NCI-H1930 (cell line): ENCODE measurements at regions not wholly inside any gene's neighbourhood (a gene's known extent, or its start where the extent isn't known, plus 50 kb on each side); places are given as distances from the start of the nearest gene placed in this dataset.

ENCODE experiments used
- DNase-seq, 2 experiments: peaks; one replicate each; lab custom pipeline; 2025; lab: John Stamatoyannopoulos, UW

DNA sequence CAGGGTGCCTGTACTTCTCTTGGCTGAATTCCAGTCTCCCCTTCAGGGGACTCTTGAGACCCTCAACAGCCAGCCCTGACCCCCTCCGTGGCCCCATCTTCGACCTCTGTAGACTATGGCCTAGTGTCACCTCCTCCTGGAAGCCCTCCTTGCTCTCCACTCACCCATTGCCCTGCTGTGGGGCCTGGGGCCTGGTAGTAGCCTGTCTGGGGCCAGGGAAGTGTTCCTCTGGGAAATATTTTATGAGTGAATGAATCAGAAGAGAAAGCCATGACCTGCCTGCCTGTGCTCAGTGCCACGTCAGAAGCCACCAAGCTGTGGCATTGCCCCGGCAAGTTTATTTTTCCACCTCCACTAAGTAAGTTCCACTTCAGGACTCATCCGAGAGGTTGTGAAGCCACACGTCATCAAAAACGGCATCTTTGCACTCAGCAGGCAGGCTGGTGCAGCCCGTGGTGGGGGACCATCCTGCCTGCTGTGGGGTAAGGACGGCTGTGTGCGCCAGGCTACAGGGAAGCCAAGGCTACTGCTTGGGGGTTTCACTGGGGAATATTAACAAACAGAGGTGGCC, 59.6 kb upstream of the PPARA start:
- no peak for DNase-seq

DNA sequence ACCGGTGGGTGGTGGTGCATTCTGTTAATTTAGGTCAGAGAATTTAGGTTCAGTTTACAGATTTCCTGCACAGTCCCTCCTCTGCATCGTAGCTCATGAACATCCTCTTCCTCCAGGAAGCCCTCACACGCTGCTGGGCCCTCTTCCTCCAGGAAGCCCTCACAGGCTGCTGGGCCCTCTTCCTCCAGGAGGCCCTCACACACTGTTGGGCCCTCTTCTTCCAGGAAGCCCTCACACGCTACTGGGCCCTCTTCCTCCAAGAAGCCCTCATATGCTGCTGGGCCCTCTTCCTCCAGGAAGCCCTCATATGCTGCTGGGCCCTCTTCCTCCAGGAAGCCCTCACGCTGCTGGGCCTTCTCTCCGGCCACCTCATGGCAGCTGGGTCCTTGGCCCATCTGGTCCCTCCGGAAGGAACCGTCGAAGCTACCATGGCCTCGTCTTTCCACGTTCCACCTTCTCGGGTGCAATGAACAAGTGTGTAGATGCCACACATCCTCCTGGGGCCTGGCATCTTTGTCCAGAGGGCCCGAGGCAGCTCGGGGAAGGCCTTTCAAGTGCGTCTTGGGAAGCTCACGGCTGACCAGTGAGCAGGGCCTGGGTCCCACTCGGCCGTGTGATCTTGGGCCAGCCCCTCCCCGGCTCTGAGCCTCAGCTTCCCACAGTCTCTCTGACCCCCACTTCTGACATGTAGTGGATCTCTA, 58.9 kb upstream of the PPARA start:
- DNase-seq: no peak

DNA sequence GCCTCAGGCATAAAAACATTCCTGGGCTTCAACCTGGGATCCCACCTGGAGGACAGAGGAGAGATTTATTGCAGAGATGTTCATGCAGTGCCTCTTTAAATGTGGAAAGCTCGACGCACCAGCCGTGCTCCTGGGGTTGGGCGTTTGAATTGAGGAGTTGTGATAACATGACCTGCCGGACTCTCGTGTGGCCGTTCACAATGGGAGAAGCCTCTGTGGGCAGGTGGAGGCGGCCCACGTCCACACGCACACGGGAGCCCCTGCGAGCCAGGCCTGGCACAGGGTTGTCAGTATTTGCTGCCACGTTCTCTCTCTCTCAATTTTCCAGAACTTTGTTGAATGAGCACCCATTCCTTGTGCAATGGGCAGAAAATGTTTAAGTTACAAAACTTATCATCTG, 58.3 kb upstream of the PPARA start:
- no peak for DNase-seq

DNA sequence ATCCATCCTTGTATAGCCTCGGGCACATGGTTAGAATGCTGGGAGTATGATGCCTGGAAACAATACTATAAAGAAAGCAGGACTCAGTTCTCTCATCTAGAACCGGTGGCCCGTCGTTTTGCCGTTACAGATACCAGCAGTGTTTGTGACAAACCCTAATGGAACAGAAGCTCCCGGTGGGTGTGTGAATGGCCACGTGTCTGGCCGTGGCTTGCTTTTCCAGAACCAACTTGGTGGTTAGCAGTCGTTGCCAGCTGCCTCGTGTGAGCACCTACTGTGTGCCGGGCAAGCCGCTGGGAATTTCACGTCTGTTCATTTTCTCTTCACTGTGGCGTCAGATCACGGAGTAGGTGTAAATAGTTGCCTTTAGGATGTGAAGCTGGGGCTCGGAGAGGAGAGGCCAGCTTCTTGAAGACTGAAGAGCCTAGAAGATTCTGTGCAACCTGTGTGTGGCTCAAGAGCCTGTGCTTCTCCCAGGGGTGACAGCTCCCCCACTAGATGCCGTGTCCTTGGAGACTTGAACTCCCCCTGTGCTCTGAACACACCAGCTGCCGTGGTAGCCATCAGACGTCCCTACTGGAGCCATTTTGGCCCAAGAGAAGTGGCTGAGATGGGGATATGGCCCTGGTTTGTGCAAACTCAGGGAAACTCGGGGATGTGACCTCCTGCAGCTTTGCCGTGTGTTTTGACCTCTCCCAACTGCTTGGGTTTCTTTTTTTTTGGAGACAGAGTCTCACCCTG, 57.5 kb upstream of the PPARA start:
- DNase-seq: no peak

DNA sequence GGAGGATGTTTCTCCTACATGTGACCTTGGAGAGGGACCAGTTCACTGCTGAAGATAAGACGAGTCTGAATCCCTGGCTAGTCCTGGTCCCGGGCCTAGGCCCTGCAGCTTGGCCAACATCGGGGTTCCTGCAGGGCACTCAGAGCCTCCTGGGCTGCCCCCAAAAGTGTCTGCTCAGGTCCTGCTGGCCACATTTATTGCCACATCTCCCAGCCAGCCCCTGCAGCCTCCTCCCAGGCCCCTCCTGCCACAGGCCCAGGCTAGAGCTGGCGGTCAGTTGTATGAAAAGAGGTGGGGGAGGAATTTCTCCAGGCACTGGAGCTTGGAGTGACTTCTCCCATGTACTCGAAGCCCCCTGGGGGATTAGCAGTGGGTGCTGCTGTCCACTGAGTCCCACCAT, 56.5 kb upstream of the PPARA start:
- no peak for DNase-seq

DNA sequence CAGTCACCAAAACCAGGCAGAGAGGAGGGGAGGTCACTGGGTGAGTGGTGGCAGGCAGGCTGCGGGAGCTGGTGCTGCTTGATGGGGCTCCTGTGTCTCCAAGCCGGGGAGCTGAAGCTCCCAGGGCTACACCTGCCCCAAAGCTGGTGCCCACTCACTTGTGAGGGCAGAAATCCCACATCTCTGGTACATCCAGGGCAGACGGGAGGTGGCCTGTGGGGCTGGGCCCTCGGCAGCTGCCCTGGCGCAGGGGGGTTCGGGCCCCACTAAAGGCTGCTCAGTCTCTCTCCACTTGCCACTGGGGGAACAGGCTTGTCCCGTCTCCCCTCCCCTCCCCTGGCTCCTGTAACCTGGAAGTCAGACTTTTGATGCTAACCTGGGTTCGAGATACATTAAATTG, 55.6 kb upstream of the PPARA start:
- DNase-seq: no peak

DNA sequence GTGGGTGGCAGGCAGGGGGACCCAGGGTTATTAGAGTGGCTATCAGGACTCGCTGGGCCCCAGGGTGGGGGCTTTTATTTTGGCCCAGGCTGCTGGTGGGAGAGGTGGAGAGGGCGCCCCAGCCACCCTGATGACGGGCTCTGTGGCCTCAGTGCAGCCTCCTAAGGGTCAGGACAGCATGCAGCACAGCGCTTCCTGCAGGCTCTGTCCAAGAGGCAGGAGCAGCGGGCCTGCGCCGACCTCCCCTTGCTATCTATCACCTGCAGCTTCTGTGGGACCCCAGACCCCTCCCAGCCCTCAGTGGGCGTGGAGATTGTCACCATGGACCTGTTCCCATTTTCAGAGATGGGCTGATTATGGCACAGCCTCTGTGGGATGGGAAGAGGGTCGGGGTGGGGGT, 54.3 kb upstream of the PPARA start:
- no peak for DNase-seq

DNA sequence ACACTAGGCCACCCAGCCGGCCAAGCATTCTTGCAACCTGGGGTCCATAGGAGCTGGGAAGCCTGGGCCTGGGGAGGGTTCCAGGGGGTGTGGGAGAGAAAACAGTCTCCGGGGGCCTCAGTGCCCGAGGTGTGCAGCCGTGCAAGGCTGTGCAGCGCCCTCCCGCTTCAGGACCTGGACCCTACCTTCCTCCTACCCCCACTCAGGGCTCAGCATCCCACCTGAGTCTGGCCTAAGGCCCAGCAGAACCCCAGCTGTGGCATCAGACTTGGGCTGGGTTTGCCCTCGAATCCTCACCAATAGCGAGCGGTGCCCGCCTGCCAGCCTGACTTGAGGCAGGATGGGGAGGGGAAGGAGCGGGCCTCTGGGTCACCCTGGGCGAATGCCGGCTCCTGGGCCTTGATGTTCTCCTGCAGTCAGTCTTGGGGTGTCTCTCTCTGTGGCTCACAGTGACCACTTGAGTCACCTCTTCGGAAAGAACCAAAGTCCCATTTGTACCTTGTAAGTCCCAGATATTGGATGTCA, 53.6 kb upstream of the PPARA start:
- no peak for DNase-seq

DNA sequence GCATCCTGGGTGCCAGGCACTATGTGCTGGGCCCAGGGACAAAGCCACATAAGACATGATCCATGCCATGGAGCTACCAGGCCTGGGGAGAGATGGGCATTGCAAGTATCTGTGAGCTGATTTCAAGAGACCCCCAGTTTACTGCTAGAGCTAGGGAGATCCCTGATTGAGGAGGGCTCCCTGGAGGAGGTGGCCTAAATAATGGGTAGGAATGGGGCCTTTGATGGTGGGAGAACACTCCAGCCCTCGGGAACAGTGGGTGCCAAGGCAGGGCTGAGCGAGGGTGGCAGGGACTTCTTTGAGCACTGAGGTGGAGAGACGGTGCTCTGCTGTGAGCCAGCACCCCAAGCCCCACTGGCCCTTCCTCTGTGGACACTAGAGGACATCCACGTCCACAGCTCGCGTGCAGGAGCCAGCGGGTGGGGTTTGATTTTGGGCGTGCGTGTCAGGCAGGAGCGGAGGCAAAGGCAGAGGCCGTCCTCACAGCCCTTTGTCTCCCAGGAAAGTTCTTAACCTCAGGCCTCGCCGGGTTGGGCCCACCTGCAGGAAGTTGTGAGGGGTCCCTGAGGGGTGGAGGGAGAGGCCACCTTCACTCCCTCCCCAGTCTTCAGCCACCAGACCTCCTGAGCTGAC, 52.9 kb upstream of the PPARA start:
- DNase-seq: no peak

DNA sequence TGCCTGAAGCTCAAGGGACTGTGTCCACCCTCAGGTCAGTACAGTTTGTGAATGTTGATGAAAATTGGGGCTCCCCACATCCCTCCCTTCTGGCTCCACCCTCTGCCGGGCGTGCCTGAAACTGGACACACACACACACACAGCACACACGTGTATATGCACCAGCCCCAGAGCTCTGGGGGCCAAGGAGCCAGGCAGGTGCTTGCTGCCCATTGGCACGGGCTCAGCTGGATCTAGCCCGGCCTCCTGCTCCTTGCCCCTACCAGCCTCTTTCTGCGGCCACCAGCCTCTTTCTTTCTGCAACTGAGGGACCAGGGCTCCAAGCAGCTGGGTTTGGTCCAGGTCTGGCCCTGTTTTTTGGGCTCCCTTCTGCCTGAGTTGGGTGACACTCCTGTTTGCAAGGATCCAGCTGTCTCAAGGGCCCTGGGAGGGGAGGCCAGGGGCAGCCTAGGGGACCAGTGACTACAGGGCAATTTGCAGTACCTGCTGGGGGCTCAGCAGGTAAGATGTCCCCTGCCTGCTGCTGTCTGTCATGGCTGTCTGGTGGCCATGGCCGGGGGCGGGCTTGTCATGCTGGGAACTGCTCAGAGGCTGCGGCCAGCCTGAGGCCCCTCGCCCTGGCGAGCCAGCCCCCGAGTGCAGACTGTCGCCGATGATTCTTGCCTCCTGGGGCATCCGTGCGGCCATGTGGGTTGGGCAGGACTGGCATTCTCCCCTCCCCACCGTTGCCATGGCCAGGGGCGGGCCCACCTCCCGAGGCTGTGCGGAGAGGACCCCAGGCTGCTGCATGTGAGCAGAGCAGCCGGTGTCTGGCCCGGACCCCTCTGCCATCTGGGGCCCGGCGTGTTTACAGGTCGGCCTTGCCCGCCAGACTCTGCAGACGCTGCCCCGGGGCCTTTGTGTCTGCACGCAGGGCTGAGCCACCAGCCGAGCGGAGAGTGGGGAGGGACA, 51.5 kb upstream of the PPARA start:
- DNase-seq: no peak

DNA sequence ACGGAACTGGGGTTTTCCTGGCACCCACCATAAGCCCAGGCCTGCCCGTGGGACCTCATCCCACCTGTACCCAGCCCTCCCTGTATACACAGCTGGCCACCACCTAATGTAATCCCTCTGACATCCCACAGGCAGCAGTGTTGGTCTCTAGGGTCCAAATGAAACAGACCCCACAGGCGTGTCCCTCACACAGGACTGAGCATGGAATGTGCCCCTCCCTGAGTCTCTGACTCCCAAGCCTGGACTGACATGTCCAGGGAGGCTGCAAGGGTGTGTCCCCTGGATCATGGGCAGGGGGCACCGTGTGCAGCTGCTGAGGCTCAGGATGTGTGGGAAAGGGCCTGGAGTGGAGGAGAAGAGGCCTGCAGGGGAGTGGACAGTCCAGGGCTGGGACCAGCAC, 50.6 kb upstream of the PPARA start:
- DNase-seq: no peak

DNA sequence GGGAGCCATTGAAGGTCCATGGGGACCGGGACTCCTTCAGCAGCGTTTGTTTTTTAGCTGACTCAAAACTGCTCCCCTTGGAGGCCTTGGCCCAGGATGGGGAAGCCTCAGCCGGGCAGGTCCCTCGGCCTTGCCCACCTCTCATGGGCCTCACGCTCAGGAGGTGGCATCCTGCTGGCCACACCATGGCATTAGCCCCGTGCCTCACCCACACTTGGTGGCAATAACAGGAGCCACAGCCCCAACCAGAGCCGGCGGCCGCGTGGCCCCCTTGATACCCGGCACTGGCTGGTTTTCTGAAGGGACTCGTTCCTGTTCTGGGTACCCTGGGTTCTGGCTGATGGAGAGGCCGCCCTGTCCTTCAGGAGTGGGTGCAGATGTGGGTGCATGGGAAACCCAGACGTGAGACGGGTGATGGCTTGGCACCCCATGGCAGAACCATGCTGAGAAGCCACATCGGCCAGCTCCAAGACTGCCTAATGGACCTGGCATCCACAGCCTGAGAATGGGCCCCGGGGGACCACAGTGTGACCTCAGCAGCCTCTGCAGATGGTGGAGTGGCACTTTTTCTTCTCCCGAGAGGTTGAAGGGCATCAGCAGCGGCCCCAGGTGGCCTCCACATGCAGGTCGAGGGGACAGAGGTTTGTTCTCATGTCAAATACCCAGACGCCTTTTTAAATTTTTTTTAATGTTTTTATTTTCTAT, 49.8 kb upstream of the PPARA start:
- no peak for DNase-seq
